K562 (cell line): ENCODE measurements at regions not wholly inside any gene's neighbourhood (a gene's known extent, or its start where the extent isn't known, plus 50 kb on each side); places are given as distances from the start of the nearest gene placed in this dataset.

Source experiments
- ATAC-seq: fragments of 200-7000 bp; cut with Tn5 transposase; 3 replicates; pipeline ENCODE4 v1.9.1; 2020; ENCODE audit warnings: moderate library complexity
- BruUV-seq: library from RNA; stranded (reverse); fragments of 400-500 nt; replicated peaks from 2 replicates; lab custom pipeline; 2021; lab: Mats Ljungman, UMichigan
- CTCF ChIA-PET: fragments of 300-600 bp; formaldehyde crosslinking; extraction: SDS; loops from one replicate; lab custom pipeline; 2021; ENCODE audit warnings: low intra/inter-chr PET ratio; lab: Yijun Ruan, JAX
- POLR2A ChIA-PET: fragments of 300-600, 350-650 bp; sonication (Branson Sonifier 250); formaldehyde crosslinking; extraction: SDS; loops from one replicate; lab custom pipeline; 2021; ENCODE audit warnings: antibody characterized with exemption, inconsistent platforms; lab: Yijun Ruan, JAX
- DNase-seq, 4 experiments: peaks; one replicate each; pipeline versions ENCODE4 v3.0.0 to v3.0.0-alpha.2; 2011 to 2018; ENCODE audit warnings: low spot score in 3 of 4, mixed read lengths in 3 of 4; ENCODE audit errors: extremely low read depth in 1 of 4
- FAIRE-seq: peaks from 2 replicates; lab custom pipeline; 2011; peaks lifted over from hg19 to GRCh38; lab: Jason Lieb, UNC
- H2AFZ ChIP-seq: 2 replicates; pipeline ENCODE4 v1.6.0; 2011; ENCODE audit warnings: low read depth, low read length, control low read depth, inconsistent platforms
- H3K27ac ChIP-seq: fragments of 200-600 bp; 3 replicates; pipeline ENCODE4 v1.8.0; 2011; ENCODE audit warnings: low read depth, mild to moderate bottlenecking, control low read depth, inconsistent platforms, low read length, moderate library complexity, mixed read lengths; ENCODE audit errors: extremely low read depth
- H3K27me3 ChIP-seq, 2 experiments: fragments of 300-600 bp in 1 of 2; 2 replicates in 1 of 2; 3 replicates in 1 of 2; pipeline versions ENCODE4 v1.6.0 to v1.8.0; 2011; ENCODE audit warnings: inconsistent platforms in 2 of 2, low read length in 2 of 2, mild to moderate bottlenecking in 1 of 2, mixed read lengths in 1 of 2, moderate library complexity in 1 of 2; ENCODE audit not compliant: control insufficient read depth in 2 of 2, insufficient read depth in 2 of 2
- H3K36me3 ChIP-seq: fragments of 300-600 bp; 3 replicates; pipeline ENCODE4 v1.8.0; 2011; ENCODE audit warnings: mild to moderate bottlenecking, low read length, inconsistent platforms; ENCODE audit not compliant: control insufficient read depth, insufficient read depth
- H3K4me1 ChIP-seq, 2 experiments: fragments of 200-600 bp in 1 of 2; replicated peaks in 1 of 2; 2 replicates in 1 of 2; 3 replicates in 1 of 2; pipeline versions ENCODE4 v1.5.1 to v1.8.0; 2011; ENCODE audit warnings: inconsistent platforms in 2 of 2, low read length in 2 of 2, mild to moderate bottlenecking in 1 of 2, mixed read lengths in 1 of 2, moderate library complexity in 1 of 2; ENCODE audit not compliant: control insufficient read depth in 2 of 2, insufficient read depth in 2 of 2
- H3K4me2 ChIP-seq: 2 replicates; pipeline ENCODE4 v1.6.1; 2011; ENCODE audit warnings: low read length, control low read depth, inconsistent platforms, mixed read lengths; ENCODE audit not compliant: insufficient read depth
- H3K4me3 ChIP-seq: fragments of 200-600 bp; sonication (generic), shearing (Covaris generic); 2 replicates; pipeline ENCODE4 v1.5.1; 2016; ENCODE audit warnings: control low read depth, inconsistent platforms
- H3K79me2 ChIP-seq: fragments of 200-600 bp; 3 replicates; pipeline ENCODE4 v1.8.0; 2011; ENCODE audit warnings: low read length, inconsistent platforms; ENCODE audit not compliant: control insufficient read depth, insufficient read depth
- H3K9ac ChIP-seq, 2 experiments: 2 replicates each; pipeline versions ENCODE4 v1.6.0 to v1.6.1; 2011; ENCODE audit warnings: low read depth in 2 of 2, low read length in 2 of 2, control low read depth in 1 of 2, inconsistent platforms in 1 of 2, mild to moderate bottlenecking in 1 of 2, mixed read lengths in 1 of 2; ENCODE audit not compliant: insufficient read depth in 1 of 2
- H3K9me1 ChIP-seq: one replicate; pipeline ENCODE4 v1.6.0; 2011; ENCODE audit warnings: inconsistent platforms, mild to moderate bottlenecking, low read length, moderate library complexity; ENCODE audit not compliant: control insufficient read depth, insufficient read depth
- H3K9me3 ChIP-seq: replicated peaks from 2 replicates; pipeline ENCODE4 v1.5.1; 2011; ENCODE audit warnings: low read depth, low read length, inconsistent platforms; ENCODE audit not compliant: control insufficient read depth, insufficient read depth
- H4K20me1 ChIP-seq: replicated peaks from 2 replicates; pipeline ENCODE4 v1.6.1; 2011; ENCODE audit warnings: low read length, inconsistent platforms, mixed read lengths; ENCODE audit not compliant: control insufficient read depth, insufficient read depth
- NCOA4 ChIP-seq: fragments of 450-650 bp; IDR thresholded peaks from 2 replicates; pipeline ENCODE4 v1.6.1; 2018; ENCODE audit warnings: mild to moderate bottlenecking; ENCODE audit not compliant: partially characterized antibody
- NFATC3 ChIP-seq: fragments of 450-650 bp; IDR thresholded peaks from 2 replicates; pipeline ENCODE4 v1.6.1; 2017; ENCODE audit warnings: mild to moderate bottlenecking
- RBM17 ChIP-seq: fragments of 200-400 bp; formaldehyde crosslinking; IDR thresholded peaks from 2 replicates; pipeline ENCODE4 v1.6.1; 2017; ENCODE audit warnings: low read depth, mild to moderate bottlenecking, low read length, borderline replicate concordance
- ZNF165 ChIP-seq: fragments of 250-450 bp; sonication (Bioruptor Pico); IDR thresholded peaks from 2 replicates; pipeline ENCODE4 v1.4.0; 2020; ENCODE audit warnings: borderline replicate concordance
- WGBS: fragments of 100-300 bp; shearing (Covaris generic); methylation state at CpG from one replicate; pipeline ENCODE4 v1.1.6; 2016; ENCODE audit warnings: low coverage, mixed read lengths; ENCODE audit not compliant: insufficient coverage; ENCODE audit errors: missing lambda C conversion rate; 5-methylcytosine and 5-hydroxymethylcytosine counted together
- in situ Hi-C: fragments of 300-500 bp; cut with MboI; formaldehyde crosslinking; loops from 4 replicates; pipeline ENCODE4 v1.15.0; 2018; ENCODE audit warnings: inconsistent platforms, mixed read lengths
- intact Hi-C: fragments of 100-400 bp; cut with micrococcal nuclease; formaldehyde crosslinking; loops from 2 replicates; pipeline ENCODE4 v1.14.2; 2022
- TF ChIP-seq, protein P1 (sequence below), 2 experiments: fragments of 450-650 bp; formaldehyde crosslinking in 1 of 2; IDR thresholded peaks; 2 replicates each; pipeline versions ENCODE4 v1.4.0 to v1.6.1; 2014 to 2020; ENCODE audit warnings: mild to moderate bottlenecking in 2 of 2, borderline replicate concordance in 1 of 2, low read depth in 1 of 2
- TF ChIP-seq, protein P2 (sequence below): fragments of 250-450 bp; sonication (Bioruptor Pico); IDR thresholded peaks from 2 replicates; pipeline ENCODE4 v1.8.0; 2022; ENCODE audit warnings: moderate library complexity, mild to moderate bottlenecking, inconsistent platforms

DNA sequence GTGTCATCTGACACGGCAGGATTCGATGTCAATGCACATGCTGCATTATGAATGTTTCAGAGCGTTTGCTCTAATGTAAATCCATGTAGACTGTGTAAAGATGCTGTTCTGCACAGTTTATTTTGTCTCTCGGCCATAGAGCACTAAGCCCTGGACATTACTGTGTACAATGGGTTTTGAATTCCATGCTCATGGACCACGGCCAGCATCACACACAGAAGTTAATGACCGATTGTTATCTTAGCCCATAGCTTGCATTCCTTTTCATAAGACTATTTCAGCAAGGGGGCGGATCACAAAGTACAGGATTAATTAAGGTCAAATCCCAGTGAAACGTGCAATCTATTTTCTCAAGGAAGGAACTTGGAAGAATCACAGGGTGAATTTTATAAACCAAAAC lies 286.1 kb upstream of the TENM3 start (continued):
- TF ChIP-seq, protein P1, sequence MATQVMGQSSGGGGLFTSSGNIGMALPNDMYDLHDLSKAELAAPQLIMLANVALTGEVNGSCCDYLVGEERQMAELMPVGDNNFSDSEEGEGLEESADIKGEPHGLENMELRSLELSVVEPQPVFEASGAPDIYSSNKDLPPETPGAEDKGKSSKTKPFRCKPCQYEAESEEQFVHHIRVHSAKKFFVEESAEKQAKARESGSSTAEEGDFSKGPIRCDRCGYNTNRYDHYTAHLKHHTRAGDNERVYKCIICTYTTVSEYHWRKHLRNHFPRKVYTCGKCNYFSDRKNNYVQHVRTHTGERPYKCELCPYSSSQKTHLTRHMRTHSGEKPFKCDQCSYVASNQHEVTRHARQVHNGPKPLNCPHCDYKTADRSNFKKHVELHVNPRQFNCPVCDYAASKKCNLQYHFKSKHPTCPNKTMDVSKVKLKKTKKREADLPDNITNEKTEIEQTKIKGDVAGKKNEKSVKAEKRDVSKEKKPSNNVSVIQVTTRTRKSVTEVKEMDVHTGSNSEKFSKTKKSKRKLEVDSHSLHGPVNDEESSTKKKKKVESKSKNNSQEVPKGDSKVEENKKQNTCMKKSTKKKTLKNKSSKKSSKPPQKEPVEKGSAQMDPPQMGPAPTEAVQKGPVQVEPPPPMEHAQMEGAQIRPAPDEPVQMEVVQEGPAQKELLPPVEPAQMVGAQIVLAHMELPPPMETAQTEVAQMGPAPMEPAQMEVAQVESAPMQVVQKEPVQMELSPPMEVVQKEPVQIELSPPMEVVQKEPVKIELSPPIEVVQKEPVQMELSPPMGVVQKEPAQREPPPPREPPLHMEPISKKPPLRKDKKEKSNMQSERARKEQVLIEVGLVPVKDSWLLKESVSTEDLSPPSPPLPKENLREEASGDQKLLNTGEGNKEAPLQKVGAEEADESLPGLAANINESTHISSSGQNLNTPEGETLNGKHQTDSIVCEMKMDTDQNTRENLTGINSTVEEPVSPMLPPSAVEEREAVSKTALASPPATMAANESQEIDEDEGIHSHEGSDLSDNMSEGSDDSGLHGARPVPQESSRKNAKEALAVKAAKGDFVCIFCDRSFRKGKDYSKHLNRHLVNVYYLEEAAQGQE (IDR thresholded peaks at IDR 0.05; ENCODE audit: borderline replicate concordance): no peak
- TF ChIP-seq, protein P1 (CRISPR knock-in tag; IDR thresholded peaks at IDR 0.05; ENCODE audit: low read depth): no peak
- no peak for TF ChIP-seq RBM17

DNA sequence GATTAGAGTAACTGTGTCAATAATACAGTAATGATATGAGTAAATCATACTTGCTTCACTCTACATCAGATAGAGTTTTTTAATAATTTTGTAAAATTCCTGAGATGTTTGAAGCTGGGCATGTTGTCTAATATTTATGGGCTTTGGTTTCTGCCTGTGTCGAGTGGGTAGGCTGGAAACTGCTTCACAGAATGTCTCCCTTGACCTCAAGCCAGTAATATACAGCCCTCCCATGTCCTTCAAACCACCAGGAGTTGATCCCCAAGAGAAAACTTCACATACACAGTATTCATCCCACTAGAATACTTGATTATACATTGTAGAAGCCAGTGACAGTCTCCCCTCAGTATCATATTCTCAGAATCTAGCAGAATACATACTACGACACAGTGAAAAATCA lies 284.8 kb upstream of the TENM3 start:
- no peaks in the 10 kb centered on the region; the same call in 1 of the 2 replicates for H3K9me3 ChIP-seq
- H3K4me2 ChIP-seq: no peak overlapping the region
- H4K20me1 ChIP-seq: no peaks in the 10 kb centered on the region
- H3K36me3 ChIP-seq: no peaks in the 10 kb centered on the region
- ChIA-PET CTCF (no interaction called here), POLR2A (no interaction called here)
- DNase-seq (no peak), ATAC-seq (no peak), FAIRE-seq (no peak)
- intact Hi-C loops (no loop called here), in situ Hi-C loops (no loop called here)
- H2AFZ ChIP-seq: no peak overlapping the region
- no peaks in the 10 kb centered on the region for H3K4me1 ChIP-seq
- H3K4me3 ChIP-seq: no peak overlapping the region
- H3K9ac ChIP-seq: no peak overlapping the region
- H3K27ac ChIP-seq: no peak overlapping the region
- no TSS peak for BruUV-seq
- no peaks in the 10 kb centered on the region for H3K27me3 ChIP-seq
- no peaks in the 10 kb centered on the region for H3K79me2 ChIP-seq
- 0% methylated on average over 2 of the region's 2 CpGs for WGBS
- no peaks in the 10 kb centered on the region for H3K9me1 ChIP-seq
- TF ChIP-seq NFATC3 (no peak), ZNF165 (CRISPR knock-in tag) (no peak), NCOA4 (no peak)
- TF ChIP-seq, protein P2, sequence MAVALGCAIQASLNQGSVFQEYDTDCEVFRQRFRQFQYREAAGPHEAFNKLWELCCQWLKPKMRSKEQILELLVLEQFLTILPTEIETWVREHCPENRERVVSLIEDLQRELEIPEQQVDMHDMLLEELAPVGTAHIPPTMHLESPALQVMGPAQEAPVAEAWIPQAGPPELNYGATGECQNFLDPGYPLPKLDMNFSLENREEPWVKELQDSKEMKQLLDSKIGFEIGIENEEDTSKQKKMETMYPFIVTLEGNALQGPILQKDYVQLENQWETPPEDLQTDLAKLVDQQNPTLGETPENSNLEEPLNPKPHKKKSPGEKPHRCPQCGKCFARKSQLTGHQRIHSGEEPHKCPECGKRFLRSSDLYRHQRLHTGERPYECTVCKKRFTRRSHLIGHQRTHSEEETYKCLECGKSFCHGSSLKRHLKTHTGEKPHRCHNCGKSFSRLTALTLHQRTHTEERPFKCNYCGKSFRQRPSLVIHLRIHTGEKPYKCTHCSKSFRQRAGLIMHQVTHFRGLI (CRISPR knock-in tag): no peak
